Stimulated activated CD8-positive, alpha-beta memory T cell treated with anti-CD3 and anti-CD28 coated beads, Interleukin-4, amount 100 ng/mL, for 48 hours (primary cell): ENCODE measurements at regions not wholly inside any gene's neighbourhood (a gene's known extent, or its start where the extent isn't known, plus 50 kb on each side); places are given as distances from the start of the nearest gene placed in this dataset.

Experiments
- DNase-seq: peaks from one replicate; pipeline ENCODE4 v3.0.0-alpha.2; 2020

DNA sequence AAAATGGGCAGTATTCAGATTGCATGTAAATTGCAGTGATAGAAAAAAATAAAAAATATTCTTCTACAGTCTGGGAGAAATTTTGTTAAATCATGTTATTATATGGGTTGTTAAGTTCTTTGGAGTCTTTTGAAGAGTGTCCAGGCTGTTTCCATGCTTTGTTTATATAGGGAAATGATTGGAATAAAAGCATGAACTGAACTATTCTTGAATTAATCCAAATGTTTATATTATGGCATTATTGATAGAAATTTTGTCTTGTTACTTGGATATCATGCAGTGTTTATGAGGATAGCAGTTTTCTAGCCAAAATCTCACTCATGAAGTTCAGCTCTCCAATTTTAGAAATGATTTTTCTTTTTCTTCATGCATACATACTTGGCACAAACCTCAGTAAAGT lies 108.2 kb upstream of the NAV3 start:
- DNase-seq, result no peak

DNA sequence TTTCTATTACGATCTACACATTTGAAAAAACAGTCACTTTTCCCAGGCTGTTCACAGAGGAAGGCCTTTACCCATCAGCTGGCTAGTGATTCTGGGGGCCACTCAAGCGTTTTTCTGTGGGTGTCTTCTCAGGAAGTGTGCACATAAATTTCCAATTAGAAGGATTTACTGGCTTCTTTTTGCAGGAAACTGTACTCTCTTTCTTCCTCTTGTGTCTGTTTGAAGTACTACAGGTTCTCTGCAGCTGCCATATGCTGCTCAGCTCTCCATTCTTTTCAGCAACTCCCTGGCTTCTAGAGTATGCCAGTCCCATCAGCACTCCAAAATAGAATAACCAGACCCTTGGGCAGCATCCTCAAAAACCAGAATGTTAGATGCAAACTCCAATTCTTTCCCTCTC lies 110.4 kb upstream of the NAV3 start:
- DNase-seq, result no peak

DNA sequence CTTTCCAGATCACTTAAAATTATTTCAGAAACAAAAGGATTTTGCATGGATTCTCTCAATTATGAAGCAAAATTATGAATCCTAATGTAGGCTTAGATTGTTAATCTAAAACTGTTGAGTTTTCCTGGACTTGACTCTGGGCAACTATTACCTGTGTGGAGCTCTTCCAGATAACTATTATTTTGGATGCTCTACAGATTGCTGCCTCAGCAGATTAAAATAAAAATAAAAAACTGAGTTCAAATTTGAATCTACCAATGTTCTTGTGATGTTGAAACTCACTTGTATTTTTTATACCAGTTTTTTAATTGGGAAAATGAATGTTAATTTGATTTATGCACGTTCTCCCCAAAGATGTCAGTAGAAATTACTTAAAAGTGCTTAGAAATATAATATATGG lies 120.5 kb upstream of the NAV3 start:
- DNase-seq, result no peak

DNA sequence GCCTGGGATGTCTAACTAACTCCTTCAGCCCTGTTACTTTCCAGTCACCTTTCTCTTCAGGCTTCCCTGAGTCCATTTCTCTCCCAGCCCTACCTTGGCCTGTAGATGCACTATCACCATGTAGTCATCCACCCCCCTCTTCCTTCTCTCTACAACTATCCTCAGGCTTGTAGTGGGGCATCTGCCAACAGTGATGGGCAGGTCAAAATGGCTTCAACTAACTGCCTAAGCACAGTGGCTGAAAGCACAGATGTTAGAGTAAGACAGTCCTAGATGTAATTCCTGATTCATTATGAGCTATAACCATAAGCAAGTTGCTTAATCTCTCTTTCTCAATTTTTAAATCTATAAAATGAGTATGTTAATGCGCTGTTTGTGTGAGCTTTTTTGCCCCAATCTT lies 133.6 kb upstream of the NAV3 start:
- DNase-seq, result no peak

DNA sequence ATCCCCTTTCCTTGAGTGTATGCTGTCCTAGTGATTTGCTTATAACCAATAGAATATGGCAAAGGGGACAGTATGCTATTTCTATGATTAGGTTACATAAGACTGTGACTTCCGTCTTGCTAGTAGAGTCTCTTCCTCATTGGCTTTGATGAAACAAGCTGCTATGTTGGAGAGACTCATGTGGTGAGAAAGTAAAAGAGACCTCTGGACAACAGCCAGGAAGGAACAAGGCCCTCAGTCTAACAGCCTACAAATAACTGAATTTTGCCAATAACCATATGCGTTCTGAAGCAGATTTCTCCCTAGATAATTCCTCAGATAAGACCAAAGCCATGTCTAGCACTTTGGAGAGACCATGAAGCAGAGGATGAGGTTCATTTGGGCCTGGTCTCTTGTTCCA lies 134.5 kb upstream of the NAV3 start:
- no peak for DNase-seq

DNA sequence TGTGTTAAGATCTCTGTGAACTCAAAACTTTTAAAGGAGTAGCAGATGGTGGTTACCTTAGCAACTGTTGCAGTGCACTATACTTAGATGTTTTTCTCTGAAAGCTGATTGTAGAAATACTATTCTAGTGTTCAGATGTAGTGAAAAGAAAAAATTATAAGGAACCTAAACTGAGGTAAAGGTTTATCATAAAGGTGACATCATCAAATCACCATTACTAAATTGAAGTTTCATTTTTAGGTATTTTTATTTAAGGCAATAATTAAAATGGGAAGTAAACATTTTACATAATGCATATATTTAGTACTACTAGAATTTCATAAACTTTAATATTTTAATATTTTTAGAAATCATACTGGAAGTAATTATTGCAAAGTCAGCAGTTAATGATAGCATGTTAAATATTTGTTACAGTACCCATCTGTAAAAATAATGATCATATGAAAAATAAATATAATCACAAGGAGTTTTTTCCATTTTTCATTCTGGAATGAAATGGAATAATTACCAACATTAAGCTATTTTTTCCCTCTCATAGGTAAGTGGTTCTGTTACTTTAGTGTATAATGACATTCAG lies 141.1 kb upstream of the NAV3 start:
- no peak for DNase-seq

DNA sequence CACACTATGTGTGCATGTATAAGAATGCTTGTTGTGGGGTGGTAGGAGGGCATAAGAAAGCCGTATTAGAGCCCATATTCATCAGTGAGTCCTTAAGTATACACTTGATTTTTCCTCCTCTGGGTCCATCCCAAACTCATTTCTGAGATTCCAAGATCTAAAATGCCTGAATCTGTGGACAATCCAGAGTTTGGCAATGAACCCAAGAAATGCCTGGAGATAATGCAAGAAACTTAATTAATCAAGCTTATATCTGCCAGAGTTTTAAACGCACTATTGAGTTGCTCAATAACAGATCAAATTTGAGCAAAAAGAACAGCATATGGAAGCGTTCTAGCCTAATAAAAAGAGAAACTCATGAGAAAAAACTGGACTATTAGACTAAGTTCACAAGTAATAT lies 143.4 kb upstream of the NAV3 start:
- no peak for DNase-seq

DNA sequence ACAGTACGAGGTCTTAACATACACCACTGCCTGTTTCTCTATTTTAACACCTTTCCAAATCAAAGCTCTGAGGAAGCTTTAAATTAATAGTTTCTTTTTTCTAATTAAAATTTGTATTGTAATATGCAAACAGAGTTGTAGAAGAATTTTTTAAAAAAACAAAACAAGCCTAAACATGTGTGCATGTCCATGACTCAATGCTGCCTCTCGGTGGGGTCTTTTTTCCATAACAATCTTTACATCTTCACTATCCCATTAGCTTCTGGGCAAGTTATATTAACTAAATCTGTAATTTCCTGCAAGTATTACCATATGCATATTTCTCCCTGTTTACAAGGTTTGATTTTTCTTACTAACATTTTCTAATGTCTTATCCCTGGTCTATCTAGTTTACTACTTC lies 143.9 kb upstream of the NAV3 start:
- no peak for DNase-seq

DNA sequence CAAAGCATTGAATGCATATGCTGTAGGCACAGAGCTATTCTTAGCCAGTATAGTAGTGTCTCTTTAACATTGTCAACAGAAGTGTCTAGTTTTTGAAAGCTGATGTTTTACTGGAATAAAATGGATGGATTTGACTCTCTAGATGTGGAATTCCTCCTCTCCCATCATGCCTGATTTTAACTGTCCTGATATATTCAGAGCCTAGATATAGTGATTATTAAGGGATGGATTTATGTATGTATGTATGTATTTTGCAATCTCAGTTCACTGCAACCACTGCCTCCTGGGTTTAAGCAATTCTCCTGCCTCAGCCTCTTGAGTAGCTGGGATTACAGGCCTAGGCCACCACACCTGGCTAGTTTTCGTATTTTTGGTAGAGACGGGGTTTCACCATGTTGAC lies 144.8 kb upstream of the NAV3 start:
- DNase-seq, result no peak

DNA sequence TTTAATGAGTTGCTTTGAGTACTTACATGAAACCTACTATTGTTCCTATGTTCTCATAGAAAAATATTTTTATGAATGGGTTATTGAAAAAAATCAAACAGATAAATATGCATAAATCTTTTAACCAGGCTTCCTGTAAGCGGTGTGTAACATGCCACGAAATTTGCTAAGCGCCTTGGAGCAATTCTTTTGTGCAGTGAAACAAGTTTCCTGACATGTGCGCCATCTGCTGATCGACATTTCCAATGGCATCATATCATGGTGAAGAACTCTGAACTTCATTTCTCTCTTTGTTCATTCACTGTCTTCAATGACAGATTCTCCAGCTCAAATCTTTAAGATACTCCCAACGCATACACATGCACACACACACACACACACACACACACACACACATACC lies 145.6 kb upstream of the NAV3 start:
- DNase-seq, result no peak

DNA sequence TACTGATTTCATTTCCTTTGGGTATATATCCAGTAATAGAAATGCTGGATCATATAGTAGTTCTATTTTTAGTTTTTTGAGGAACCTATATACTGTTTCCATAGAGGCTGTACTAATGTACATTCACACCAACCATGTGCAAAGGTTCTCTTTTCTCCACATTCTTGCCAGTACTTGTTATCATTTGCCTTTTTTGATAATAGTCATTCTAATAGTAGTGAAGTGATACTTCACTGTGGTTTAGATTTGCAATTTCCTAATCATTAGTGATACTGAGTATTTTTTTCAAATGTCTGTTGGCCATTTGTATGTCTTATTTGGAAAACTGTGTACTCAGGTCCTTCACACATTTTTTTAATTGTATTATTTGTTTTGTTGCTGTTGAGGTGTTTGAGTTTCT lies 148.2 kb upstream of the NAV3 start:
- DNase-seq, result no peak

DNA sequence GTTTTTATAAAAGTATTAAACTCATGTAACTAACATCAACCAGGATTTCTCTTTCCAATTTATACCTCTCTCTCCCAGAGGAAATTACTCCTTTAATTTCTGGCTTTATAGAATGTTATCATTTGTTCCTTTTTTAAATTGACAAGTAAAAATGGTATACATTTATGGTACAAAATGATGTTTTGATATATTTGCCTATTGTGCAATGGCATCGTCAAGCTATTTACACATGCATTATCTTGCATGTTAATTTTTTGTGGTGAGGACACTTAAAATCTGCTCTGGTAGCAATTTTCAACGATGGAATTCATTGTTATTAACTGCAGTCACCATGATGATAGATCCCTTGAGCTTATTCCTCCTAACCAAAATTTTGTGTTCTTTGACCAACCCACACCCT lies 149.0 kb upstream of the NAV3 start:
- DNase-seq, result no peak

DNA sequence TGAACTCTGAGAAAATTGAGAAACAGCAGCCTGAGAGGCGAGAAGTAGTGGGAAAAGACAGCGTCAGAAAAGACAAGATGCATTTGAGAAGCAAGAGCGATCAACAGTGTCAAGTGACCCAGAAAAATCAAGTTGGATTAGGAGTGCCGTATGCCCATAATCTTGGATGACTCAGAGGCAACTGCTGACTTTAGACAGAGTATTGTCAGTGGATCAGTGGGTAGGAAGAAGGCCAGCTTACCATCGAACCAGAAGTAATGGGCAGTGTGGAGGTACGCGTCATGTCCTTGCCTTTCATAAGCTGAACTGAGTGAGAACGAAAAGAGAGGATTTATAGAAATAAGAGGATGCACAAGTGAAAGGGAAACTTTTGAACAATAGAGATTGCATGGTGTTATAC lies 151.0 kb upstream of the NAV3 start:
- DNase-seq, result no peak

DNA sequence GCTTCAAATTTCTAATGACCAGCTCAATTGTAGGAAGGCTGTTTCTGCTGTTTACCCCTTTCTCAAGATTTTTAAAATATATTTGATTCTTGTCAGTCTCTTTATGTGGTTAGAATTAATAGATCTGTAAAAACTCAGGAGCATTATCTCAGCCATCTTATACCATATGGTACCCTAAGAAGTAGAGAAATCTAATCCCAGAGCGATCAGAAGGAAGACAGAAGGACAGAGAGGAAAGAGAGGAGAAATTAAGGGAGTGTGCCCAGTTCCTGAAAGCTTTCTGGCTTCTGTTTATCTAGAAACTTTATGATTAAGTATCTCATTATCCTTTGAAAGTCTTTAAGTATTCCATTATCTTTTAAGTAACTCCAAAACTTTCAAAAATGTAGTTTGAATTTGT lies 152.1 kb upstream of the NAV3 start:
- no peak for DNase-seq

DNA sequence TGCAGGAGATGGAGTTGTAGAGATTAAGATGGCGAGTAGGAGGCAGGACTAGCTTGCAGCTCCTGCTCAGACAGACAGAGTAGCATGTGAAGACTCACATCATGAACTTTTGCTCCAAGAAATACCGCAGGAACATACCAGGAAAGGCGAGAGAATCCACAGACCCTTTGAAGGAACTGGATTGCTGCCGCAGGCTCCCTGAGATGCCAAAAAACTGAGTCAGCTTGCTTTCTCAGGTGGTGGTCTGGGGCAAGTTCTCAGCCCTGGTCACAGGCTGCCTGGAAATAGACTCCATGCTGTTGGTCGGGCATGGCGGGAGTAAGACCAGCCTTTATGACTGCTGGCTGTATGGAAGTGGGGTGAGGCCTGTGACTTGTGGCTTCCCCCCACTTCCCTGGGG lies 163.6 kb upstream of the NAV3 start:
- DNase-seq, result no peak

DNA sequence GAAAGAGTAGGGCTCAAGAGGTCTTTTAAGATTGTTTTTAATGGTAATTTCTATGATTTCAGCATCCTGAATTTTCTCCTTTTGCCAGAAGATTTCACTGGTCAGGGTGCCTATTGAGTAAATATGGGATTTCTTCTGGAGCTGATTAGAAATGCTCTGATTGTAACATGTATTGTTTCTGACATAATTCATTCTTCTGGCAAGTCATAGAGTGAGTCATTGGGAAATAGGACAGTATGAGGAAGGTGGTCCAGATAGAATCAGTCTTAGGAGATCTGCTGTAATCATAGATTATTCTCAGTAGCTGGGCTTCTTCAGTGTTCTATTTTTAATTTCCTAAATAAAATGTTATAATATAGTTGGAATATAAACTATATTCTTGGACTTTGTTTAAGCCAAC lies 182.0 kb upstream of the NAV3 start:
- no peak for DNase-seq

DNA sequence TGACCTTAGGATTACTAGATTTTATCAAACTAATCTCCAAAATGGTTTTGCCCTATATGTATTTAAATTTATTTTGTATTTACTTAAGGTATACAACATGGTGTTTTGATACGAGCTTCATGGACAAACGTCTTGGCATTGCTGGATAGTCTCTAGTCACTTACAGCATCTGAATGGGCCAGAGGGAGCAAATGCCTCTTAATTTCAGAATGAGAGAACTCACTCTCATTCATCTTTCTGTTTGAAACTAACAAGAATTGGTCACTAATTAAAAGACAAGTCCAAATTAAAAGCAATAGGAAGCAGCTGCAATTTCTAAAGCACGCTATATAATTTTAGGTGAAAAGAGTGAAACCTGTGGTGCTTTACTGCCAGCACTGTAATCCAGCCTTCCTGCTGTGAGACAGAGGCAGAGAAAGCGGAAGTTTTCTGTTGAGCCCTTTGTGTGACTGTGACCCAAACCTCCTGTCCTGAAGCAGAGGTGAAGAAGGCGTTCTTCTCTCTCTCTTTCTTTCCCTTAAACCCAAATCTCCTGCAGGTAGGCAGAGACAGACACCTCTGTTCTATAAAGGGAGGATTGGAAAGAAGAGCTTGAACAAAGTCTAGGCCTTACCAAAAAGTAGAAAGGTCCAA lies 184.6 kb upstream of the NAV3 start:
- DNase-seq, result no peak

DNA sequence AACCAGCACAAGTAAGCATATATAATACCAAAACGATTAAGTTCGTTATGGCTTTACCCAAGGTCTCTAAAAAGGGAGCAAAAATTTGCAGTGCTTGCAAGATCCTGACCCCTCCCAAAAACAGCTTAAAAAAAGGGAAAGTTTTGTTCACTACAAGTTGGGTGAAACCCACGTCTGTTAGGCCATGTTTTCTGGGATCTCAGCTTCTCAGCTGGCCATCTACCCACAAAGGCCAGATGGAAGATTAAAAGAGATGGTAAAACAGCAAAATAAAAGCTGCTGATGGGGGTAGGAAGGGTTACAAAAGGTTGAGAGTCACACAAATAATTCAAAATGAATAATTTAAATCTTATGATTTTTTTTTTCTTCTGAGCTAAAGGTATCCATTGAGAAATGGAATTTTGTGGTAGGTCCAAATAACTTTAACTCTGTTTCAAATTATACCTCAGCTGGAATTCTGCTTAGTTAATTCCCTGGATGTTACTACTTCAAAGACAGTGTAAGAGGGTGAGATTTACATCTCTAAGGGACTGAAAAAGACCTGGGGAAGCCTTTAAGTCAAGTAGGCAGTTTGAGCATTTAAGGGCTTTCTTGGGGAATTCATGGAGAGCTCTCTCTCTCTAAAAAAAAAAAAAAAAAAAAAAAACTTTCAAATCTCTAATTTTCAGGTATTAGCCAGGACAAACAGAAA lies 185.6 kb upstream of the NAV3 start:
- DNase-seq, result no peak

DNA sequence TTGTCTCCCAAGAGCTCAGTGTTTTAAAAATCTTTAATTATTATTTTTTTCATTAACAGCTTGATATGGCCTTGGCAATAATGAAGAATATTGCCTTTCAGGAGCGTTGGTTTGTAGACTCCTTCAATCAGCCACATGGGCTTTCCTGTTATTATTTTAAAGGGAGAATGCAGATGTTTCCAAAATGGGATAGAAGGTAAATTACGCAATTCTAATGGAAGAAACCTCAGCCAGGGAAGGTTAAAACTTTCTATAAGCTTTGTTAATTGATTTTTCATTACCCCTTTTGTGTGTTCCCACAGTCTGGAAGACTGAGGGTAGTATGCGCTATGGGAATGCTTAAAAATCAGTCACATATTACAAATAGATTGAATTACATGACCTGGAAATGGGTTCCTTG lies 188.4 kb upstream of the NAV3 start:
- no peak for DNase-seq

DNA sequence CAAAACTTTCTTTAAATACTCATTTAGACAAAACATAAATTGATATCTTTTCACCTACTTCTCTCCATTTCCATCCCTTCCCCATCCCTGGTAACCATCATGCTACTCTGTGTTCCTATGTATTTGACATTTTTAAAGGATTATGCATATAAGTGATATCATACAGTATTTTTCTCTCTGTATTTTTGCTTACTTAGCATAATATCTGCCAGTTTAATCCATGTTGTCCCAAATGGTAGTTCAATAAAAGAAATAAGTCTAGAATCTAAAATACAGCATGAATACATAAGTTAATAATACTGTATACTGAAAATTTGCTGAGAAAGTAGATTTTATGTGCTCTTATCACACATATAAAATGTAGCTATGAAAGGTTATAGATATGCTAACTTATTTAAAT lies 190.3 kb upstream of the NAV3 start:
- DNase-seq, result no peak

DNA sequence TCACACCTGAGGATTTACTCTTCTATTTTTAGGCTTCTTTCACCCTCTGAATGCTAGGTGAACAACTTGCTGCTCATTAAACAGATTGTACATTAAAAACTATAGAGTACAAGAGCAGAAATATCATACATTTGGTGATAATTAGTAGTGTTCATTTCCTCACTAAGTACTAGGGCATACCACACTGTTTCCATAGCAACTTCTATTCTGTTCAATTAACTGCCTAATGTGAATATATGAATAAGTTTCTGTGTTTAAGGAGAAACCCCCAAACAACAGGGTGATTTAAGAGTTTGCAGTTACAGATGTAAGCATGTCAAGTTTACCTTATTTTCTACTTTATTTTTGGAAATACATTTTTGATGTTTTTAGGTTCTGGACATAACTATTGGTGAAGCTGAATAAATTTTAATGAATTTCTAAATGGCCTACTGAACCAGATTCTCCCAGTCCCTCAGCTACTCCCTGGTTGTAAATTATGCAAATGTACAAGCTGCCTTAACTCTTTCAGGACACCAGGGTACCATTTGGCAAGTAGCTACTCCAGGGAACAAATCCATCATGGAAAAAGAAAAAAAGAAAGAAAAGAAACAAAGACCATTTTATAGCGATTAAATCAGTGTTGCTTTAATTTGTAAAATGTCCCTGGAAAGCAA lies 199.8 kb upstream of the NAV3 start:
- DNase-seq, result no peak

DNA sequence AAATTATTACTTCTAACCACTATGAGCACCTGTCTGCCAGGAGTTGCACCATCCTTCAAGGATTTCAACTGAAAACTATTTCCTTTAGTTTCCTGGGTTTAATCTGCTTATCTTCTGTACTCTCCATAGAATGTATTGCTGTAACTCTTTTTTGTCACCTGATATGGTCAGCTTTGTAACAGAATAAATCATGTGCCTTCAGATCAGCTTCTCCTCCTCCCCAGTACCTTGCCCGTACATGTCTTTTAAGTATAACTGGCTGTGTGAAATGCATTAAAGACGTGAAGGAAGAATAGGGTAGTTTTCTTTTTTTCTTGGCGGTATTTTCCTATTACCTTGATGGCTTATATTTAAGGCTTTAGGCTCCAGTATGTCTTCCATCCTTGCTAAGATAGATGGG lies 200.3 kb upstream of the NAV3 start:
- no peak for DNase-seq

DNA sequence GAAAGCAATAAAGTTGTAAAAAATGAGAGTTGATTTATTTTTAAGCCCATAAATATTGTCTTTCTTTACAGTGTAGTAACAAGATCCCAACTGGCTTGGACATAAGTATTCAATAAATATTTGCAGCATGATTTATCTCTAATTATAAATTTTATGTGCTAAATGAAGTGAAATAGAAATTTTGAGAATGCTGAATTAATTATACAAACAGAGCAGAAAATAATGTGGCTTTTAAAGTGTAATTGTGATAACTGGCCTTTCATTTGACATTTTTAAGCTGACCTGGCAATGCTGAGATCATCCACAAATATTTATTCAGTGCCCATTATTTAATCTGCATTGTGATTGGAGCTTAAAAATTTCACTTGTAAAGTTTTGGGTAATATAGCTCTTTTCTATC lies 201.6 kb upstream of the NAV3 start:
- DNase-seq, result no peak

DNA sequence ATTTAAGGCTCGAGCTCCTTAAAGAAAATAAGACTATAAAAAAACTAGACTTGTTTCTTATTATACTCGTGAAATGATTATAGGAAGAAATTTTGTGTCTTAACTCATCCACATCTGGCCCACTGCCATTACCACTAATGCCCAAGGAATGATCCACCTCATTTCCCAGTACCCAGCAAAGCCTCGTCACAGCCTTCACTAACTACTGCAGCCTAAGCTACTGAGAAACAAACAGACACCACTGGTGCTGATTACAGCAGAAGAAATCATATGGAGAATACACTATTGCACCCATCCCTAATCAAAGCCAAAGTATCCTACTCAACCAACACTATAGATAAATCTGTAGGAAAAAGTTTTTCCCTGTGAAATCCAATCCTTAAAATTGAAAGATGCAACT lies 205.3 kb upstream of the NAV3 start:
- DNase-seq, result no peak

DNA sequence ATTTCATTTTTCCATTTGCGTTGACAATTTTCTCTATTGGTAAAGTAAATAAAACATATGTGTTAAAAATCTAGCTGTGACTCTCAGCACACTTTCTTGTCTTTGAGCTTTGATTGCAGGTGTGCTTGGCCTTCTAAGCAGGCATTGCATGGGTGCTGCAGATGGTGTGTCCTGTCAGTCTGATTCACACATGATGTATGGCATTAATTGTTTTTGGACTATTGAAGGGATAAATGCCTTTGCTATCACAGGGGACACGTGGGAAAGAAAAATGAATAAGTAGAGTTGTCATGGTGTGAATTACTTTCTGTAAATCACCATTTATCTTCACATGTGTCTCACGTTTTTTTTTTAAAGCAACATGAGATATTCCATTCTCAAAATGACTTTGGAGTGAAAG lies 211.3 kb upstream of the NAV3 start:
- DNase-seq, result no peak
